GM19099 (cell line): ENCODE measurements at regions not wholly inside any gene's neighbourhood (a gene's known extent, or its start where the extent isn't known, plus 50 kb on each side); places are given as distances from the start of the nearest gene placed in this dataset.

Experiments used
- POLR2A ChIP-seq: IDR thresholded peaks from 3 replicates; pipeline ENCODE4 v1.6.1; 2011; ENCODE audit warnings: low read depth; ENCODE audit not compliant: insufficient read length; ENCODE audit errors: extremely low read depth

GRCh38 chr9:129489838-129490582 is 130.9 kb downstream of the C9orf50 start:
- no peak for TF ChIP-seq POLR2A

- TF ChIP-seq POLR2A, result no peak
These were observed 133.0 kb downstream of the C9orf50 start for GRCh38 chr9:129487658-129488483.

DNA sequence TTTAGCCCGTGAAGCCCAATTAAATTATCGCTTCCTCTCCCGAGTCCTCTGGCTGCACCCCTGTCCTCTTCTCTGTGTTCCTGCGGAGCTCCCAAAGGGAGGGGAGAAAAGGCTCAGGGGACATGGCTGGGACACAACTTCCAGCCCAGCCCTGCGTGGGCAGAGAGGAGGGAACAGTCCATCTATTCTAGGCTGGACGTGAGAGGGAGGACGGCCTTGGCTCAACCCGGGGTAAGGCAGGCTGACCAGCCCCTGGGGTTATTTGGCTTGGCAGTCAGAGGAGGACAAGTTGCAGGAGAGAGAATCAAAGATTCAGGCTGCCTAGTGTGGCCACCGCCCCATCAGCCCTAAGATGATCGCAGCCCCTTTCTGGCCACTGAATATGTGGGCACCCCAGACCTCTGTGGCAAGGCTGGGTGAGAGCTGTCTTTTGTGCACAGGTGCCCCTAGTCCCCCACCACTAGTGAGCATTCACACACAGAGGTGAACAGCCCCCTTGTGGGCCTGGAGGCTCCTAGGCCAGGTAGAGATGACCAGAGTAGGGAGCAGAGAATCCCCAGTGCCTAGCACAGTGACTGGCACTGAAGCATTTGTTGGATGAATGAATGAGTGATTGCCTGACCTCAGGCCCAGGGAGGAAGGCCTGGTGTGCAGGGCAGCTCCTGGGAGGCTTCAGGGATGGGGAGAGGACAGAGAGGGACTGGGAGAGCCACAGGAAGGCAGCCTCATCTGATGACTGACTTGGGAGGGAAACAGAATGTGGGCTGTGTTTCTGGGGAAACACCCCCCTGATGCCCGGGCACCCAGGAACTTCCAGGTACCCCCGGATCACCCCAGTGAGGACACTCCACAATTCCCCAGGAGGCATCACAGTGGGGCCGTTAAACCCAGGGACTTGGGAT is 133.9 kb downstream of the C9orf50 start:
- no peak for TF ChIP-seq POLR2A

GRCh38 chr9:129485145-129485774 is 135.6 kb downstream of the C9orf50 start:
- no peak for TF ChIP-seq POLR2A

GRCh38 chr9:129484352-129485000 is 136.4 kb downstream of the C9orf50 start:
- no peak for TF ChIP-seq POLR2A

GRCh38 chr9:129483415-129484351 is 137.2 kb downstream of the C9orf50 start:
- no peak for TF ChIP-seq POLR2A

DNA sequence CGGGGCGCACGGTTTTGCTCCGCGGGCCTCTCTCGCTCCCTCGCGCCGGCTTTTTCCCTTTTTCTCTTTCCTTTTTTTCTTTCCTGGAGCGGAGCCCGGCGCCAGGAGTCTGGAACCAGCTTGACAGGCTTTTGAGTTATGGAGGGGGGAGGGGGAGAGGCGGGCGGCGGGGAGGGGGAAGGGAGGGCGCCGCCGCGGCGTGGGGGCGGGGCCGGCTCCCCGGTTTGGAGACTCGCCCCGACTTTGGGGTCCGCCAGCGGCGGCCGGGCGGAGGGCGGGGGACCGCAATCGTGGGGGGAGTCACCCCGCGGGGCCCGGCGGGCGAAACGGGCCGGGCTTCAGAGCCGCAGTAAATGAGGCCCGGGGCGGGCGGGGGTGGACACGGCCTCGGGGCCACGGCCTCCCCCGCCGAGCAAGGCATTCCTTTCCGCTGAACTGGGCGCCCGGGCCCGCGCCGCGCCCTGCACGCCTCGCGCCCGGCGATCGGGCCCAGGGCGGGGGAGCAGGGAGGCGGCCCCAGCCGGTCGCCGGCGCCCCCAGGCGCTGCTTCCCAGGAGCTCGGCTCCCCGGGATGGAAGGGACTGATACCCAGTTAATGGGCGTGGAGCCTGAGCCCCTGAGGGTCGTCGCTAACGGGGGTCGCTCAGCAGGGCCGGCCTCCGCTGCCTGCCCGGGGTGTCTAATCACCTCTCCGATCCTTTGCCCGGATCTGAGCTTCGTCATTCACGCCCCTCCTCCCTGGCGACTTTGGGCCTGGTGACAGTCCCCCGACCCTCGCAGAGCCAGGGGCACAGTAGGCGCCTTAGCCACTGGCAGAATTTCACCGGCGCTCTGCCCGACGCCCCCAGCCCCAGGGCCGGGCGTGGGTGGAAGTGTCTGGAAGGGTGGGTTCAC is 138.1 kb downstream of the C9orf50 start:
- no peak for TF ChIP-seq POLR2A

DNA sequence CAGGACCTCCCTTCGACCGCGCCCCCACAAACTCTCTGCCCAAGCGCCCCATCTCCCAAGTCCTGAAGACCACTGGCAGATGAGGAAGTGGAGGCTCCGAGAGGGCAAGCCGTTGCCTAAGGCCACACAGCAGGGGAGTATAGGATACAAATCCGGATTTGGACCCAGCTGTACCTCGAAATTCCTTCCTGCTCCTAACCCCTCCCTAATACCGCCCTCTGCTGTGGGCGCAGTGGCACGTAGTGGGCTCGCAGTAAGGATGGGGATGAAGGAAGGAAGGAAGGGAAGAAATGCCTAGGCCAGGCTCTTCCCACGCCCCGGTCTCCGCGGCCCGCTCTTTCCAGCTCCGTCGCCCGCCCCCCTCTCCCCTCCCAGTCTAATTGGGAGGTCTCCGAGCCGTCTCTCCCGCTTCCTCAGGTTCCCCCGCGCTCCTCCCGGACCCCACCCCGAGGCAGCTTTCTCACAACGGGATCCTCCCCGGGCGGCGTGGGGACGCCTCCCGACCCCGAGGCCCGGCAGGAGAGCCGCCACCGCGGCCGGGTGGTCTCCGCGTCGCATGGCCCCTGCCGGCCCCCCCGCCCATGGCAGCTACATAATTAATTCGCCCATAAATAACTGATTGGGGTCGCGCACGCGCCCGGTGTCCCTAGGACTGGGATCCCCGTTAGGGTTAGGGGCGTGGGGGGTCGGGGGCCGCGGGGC is 138.9 kb downstream of the C9orf50 start:
- TF ChIP-seq POLR2A, result no peak

DNA sequence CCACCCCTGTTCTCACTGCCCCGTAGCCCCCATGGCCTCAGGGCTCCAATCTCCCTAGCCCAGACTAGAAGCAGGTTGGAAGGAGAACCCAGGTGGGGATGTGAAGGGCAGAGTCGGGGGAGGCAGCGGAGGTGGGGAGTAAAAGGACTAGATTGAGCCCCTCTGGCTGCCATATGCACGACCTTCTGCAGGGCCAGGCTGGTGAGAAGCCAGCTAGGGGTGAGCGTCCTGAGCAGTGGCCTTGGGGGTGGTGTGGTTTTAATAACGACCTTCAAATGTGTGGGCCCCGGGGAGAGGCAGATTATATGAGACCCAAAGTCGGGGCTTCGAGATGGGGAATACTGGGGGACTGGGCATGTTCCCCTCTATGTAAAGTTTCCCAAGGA is 139.5 kb downstream of the C9orf50 start:
- no peak for TF ChIP-seq POLR2A

GRCh38 chr9:129480745-129481144 is 140.2 kb downstream of the C9orf50 start:
- no peak for TF ChIP-seq POLR2A

- TF ChIP-seq POLR2A, result no peak
These were observed 140.7 kb downstream of the C9orf50 start for GRCh38 chr9:129480227-129480626.

DNA sequence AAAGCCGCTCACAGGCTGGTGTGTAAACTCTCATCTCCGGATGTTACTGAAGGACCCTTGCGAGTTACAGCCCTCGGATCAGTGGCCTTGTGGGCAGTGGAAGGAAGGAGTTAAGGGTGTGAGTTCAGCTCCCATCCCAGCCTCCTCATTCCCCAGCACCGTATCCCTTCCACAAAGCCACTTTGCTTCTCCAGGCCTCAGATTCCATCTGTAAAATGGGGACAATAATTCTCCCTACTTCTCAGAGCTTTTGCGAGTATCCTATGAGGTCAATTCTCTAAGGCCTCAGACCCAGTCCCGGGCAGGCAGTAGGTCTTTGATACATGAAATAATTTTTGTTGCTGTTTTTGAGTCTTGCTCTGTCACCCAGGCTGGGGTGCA is 141.3 kb downstream of the C9orf50 start:
- TF ChIP-seq POLR2A, result no peak
